ENCODE measurements at regions not wholly inside any gene's neighbourhood (a gene's known extent, or its start where the extent isn't known, plus 50 kb on each side); places are given as distances from the start of the nearest gene placed in this dataset.
A peak's percentile ranks its signal among the peaks of the same experiment; 100 is the strongest.

DNA sequence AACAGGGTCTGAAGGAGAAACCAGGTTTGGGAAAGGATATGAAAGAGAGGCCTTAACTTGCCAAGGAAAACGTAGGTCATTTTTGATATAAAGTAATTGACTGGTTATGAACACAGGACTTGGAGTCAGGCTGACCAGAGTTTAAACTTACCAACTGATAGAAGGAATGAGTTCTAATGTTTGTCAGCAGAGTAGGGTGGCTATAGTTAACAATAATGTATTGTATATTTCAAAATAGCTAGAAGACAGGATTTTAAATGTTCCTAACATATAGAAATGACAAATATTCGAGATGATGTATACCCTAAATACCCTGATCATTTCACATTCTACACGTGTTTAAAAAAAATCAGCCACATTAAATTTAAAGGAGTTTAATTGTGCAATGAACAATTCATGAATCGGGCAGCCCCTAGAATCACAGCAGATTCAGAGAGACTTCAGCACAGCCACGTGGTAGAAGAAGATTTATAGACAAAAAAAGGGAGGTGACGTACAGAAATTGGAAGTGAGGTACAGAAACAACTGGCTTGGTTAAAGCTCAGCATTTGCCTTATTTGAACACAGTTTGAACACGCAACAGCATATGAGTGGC lies 52.5 kb upstream of the PLEKHG7 start:
- H3K4me3 ChIP-seq (ENCODE audit: severe bottlenecking), result no peak overlapping the region
- H3K27ac ChIP-seq (ENCODE audit: poor library complexity, severe bottlenecking), result no peak overlapping the region
- DNase-seq (ENCODE audit: low spot score), result no peak
- TF ChIP-seq CTCF (IDR thresholded peaks at IDR 0.05; ENCODE audit: poor library complexity, severe bottlenecking), result peak; percentile 69
- no peaks in the 10 kb centered on the region for H3K9me3 ChIP-seq (ENCODE audit: severe bottlenecking)
- H3K36me3 ChIP-seq (ENCODE audit: low read depth), result no peaks in the 10 kb centered on the region
- H3K4me1 ChIP-seq (ENCODE audit: insufficient read depth, poor library complexity, severe bottlenecking), result peaks cover 22% of the 10 kb centered on the region
- H3K27me3 ChIP-seq (ENCODE audit: insufficient read depth, poor library complexity, severe bottlenecking), result no peaks in the 10 kb centered on the region
- ATAC-seq (ENCODE audit: low read depth), result no peak

- ATAC-seq (ENCODE audit: low read depth) (peak; percentile 90), DNase-seq (ENCODE audit: low spot score) (no peak)
- H3K36me3 ChIP-seq (ENCODE audit: low read depth), result no peaks in the 10 kb centered on the region
- no peaks in the 10 kb centered on the region for H3K9me3 ChIP-seq (ENCODE audit: severe bottlenecking)
- peak; percentile 89 for TF ChIP-seq CTCF (IDR thresholded peaks at IDR 0.05; ENCODE audit: poor library complexity, severe bottlenecking)
- H3K4me1 ChIP-seq (ENCODE audit: insufficient read depth, poor library complexity, severe bottlenecking), result peaks cover 22% of the 10 kb centered on the region
- no peaks in the 10 kb centered on the region for H3K27me3 ChIP-seq (ENCODE audit: insufficient read depth, poor library complexity, severe bottlenecking)
- no peak overlapping the region for H3K4me3 ChIP-seq (ENCODE audit: severe bottlenecking)
- H3K27ac ChIP-seq (ENCODE audit: poor library complexity, severe bottlenecking), result peak overlapping the region; percentile 43
Measured at GRCh38 chr12:92649511-92650227, 53.1 kb upstream of the PLEKHG7 start.

DNA sequence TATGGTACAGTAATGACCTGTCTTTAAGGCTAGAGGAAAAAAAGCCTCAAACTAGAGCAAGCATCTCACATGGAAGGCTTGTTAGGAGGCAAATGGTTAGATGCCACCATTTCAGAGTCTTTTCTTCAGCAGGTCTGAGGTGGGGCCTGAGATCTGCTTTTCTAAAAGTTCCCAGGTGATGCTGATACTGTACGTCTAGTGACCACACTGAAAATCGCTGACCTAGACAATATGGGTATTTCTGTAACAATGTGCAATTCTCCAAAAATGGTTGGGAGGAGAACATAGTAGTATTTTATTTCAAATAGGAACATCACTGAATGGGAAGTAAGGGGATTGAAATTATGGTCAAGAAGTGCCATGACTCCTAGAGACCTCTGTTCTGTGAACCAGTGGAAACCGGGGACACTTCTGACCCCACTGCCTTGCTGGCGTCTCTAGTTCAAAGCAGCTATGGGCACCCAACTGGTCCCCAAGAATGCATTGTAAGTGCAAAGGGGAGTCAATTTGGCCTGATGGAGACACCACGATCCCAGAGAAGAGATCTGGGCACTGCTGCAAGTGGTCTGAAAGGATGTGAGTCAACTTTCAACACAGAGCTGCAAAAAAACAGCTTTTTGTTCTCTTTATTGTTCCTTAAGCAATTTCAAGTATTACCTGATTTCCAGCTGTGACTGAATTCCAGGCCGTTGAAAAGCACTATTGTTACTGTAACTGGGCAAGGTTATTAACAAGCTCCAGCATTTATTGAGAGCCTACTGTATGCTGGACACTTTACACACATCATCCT lies 54.4 kb upstream of the PLEKHG7 start:
- no peaks in the 10 kb centered on the region for H3K27me3 ChIP-seq (ENCODE audit: insufficient read depth, poor library complexity, severe bottlenecking)
- TF ChIP-seq CTCF (IDR thresholded peaks at IDR 0.05; ENCODE audit: poor library complexity, severe bottlenecking), result no peak
- ATAC-seq (ENCODE audit: low read depth) (peak; percentile 35; the same call in 1 of the 3 replicates), DNase-seq (ENCODE audit: low spot score) (no peak)
- H3K9me3 ChIP-seq (ENCODE audit: severe bottlenecking), result no peaks in the 10 kb centered on the region
- no peak overlapping the region for H3K4me3 ChIP-seq (ENCODE audit: severe bottlenecking)
- peaks cover 22% of the 10 kb centered on the region for H3K4me1 ChIP-seq (ENCODE audit: insufficient read depth, poor library complexity, severe bottlenecking)
- peak overlapping the region; percentile 43 for H3K27ac ChIP-seq (ENCODE audit: poor library complexity, severe bottlenecking)
- no peaks in the 10 kb centered on the region for H3K36me3 ChIP-seq (ENCODE audit: low read depth)

DNA sequence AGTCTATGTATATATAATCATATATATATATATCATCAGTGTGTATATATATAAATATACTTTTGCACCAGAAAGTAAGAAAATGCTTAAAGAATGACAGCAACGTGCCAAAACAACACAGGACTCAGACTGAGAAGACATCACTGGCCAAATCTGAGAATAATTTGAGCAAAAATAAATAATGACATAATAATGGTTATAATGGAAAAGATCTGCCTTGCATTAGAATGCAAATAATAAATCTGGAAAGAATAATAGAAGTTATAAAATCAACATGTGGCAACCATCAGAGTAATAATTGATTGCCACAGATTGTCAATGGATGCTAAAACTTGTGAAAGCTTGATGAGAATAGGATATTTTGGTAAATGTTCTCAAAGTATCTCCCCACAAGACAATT lies 61.5 kb upstream of the PLEKHG7 start:
- H3K4me1 ChIP-seq (ENCODE audit: insufficient read depth, poor library complexity, severe bottlenecking), result no peaks in the 10 kb centered on the region
- no peak overlapping the region for H3K27ac ChIP-seq (ENCODE audit: poor library complexity, severe bottlenecking)
- DNase-seq (ENCODE audit: low spot score) (no peak), ATAC-seq (ENCODE audit: low read depth) (no peak)
- no peak overlapping the region for H3K4me3 ChIP-seq (ENCODE audit: severe bottlenecking)
- H3K27me3 ChIP-seq (ENCODE audit: insufficient read depth, poor library complexity, severe bottlenecking), result no peaks in the 10 kb centered on the region
- TF ChIP-seq CTCF (IDR thresholded peaks at IDR 0.05; ENCODE audit: poor library complexity, severe bottlenecking), result no peak
- no peaks in the 10 kb centered on the region for H3K9me3 ChIP-seq (ENCODE audit: severe bottlenecking)
- H3K36me3 ChIP-seq (ENCODE audit: low read depth), result no peaks in the 10 kb centered on the region
